Upper lobe of right lung (tissue), 1 donor: ENCODE measurements at regions not wholly inside any gene's neighbourhood (a gene's known extent, or its start where the extent isn't known, plus 50 kb on each side); places are given as distances from the start of the nearest gene placed in this dataset.
"Not testable (repeated sequence)": the region's sequence is repeated elsewhere in the genome, so short reads cannot be mapped to it uniquely, and the experiment has no call there.

ENCODE experiments used
- ATAC-seq: fragments of 200-7000 bp; cut with Tn5 transposase; one replicate; pipeline ENCODE4 v1.9.1; 2020; ENCODE audit warnings: mild to moderate bottlenecking, moderate library complexity
- DNase-seq: peaks from one replicate; pipeline ENCODE4 v3.0.0-alpha.2; 2020
- H3K27ac ChIP-seq: fragments of 200-600 bp; one replicate; pipeline ENCODE4 v1.8.0; 2022
- H3K27me3 ChIP-seq: fragments of 200-600 bp; one replicate; pipeline ENCODE4 v1.8.0; 2022; ENCODE audit warnings: mild to moderate bottlenecking
- H3K36me3 ChIP-seq: fragments of 200-600 bp; one replicate; pipeline ENCODE4 v1.8.0; 2022
- H3K4me1 ChIP-seq: fragments of 200-600 bp; one replicate; pipeline ENCODE4 v1.8.0; 2022
- H3K4me3 ChIP-seq: fragments of 200-600 bp; one replicate; pipeline ENCODE4 v1.8.0; 2022; ENCODE audit warnings: mild to moderate bottlenecking
- H3K9me3 ChIP-seq: fragments of 200-600 bp; one replicate; pipeline ENCODE4 v1.8.0; 2022
- intact Hi-C: fragments of 100-400 bp; cut with DNase I; formaldehyde crosslinking; loops from one replicate; pipeline ENCODE4 v1.11.0; 2022
- TF ChIP-seq, protein P1 (sequence below): fragments of 200-600 bp; IDR thresholded peaks from one replicate; pipeline ENCODE4 v1.8.0; 2022; ENCODE audit warnings: antibody characterized with exemption
- donor health status: DM: no; HTN: yes; CAD: no; lungs with severe emphysema.

GRCh38 chr6:21730533-21730932, 137.0 kb downstream of the SOX4 start:
- ATAC-seq: no peak
- Histone ChIP-seq H3K4me1 (peaks cover 3% of the 10 kb centered on the region), H3K27ac (no peak overlapping the region), H3K27me3 (no peaks in the 10 kb centered on the region), H3K36me3 (no peaks in the 10 kb centered on the region), H3K9me3 (no peaks in the 10 kb centered on the region), H3K4me3 (no peak overlapping the region)
- intact Hi-C loops: no loop called here
- TF ChIP-seq, protein P1, sequence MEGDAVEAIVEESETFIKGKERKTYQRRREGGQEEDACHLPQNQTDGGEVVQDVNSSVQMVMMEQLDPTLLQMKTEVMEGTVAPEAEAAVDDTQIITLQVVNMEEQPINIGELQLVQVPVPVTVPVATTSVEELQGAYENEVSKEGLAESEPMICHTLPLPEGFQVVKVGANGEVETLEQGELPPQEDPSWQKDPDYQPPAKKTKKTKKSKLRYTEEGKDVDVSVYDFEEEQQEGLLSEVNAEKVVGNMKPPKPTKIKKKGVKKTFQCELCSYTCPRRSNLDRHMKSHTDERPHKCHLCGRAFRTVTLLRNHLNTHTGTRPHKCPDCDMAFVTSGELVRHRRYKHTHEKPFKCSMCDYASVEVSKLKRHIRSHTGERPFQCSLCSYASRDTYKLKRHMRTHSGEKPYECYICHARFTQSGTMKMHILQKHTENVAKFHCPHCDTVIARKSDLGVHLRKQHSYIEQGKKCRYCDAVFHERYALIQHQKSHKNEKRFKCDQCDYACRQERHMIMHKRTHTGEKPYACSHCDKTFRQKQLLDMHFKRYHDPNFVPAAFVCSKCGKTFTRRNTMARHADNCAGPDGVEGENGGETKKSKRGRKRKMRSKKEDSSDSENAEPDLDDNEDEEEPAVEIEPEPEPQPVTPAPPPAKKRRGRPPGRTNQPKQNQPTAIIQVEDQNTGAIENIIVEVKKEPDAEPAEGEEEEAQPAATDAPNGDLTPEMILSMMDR: no peak
- DNase-seq: no peak

- Histone ChIP-seq H3K27me3 (no peaks in the 10 kb centered on the region), H3K4me1 (peaks cover 3% of the 10 kb centered on the region), H3K36me3 (no peaks in the 10 kb centered on the region), H3K9me3 (no peaks in the 10 kb centered on the region), H3K4me3 (no peak overlapping the region), H3K27ac (peak overlapping the region; percentile 58)
- intact Hi-C loops: no loop called here
- TF ChIP-seq, protein P1: no peak
- peak; percentile 88 for ATAC-seq
- no peak for DNase-seq
Measured at GRCh38 chr6:21731411-21732031, 138.0 kb downstream of the SOX4 start.

GRCh38 chr6:21732032-21732730, 138.6 kb downstream of the SOX4 start:
- intact Hi-C loops, H3K9me3 ChIP-seq, DNase-seq, H3K36me3 ChIP-seq, H3K4me1 ChIP-seq, H3K4me3 ChIP-seq, H3K27me3 ChIP-seq: not testable (repeated sequence)
- peak; percentile 40 for ATAC-seq
- peak overlapping the region; percentile 48 for H3K27ac ChIP-seq

DNA sequence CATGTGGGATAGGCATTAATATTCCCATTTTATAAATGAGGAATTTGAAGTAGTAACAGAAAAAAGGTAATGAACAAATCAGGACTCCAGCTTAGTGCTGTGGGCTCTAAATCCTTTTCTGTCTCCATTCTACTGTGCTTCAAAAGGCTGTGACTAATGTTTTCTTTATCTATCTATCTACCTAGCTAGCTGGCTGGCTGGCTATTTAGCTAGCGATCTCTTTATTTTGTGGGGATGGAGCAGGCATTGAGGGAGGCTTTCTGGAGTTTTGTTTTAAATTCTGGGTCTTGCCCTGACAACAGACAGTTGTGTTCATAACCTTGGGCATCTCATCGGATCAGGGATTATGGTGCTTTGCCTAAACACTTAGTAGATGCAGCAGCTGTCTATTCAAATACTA, 139.2 kb downstream of the SOX4 start:
- DNase-seq: no peak
- Histone ChIP-seq H3K36me3 (no peaks in the 10 kb centered on the region), H3K27ac (no peak overlapping the region), H3K4me1 (peaks cover 3% of the 10 kb centered on the region), H3K4me3 (no peak overlapping the region), H3K27me3 (no peaks in the 10 kb centered on the region), H3K9me3 (no peaks in the 10 kb centered on the region)
- no peak for ATAC-seq
- TF ChIP-seq, protein P1: no peak
- intact Hi-C loops: no loop called here

- DNase-seq: no peak
- no peaks in the 10 kb centered on the region for H3K36me3 ChIP-seq
- intact Hi-C loops: no loop called here
- H3K4me3 ChIP-seq: no peak overlapping the region
- ATAC-seq: no peak
- H3K4me1 ChIP-seq: peaks cover 3% of the 10 kb centered on the region
- H3K27me3 ChIP-seq: no peaks in the 10 kb centered on the region
- no peaks in the 10 kb centered on the region for H3K9me3 ChIP-seq
- no peak overlapping the region for H3K27ac ChIP-seq
- TF ChIP-seq, protein P1: no peak
Measured at GRCh38 chr6:21733311-21733710, 139.8 kb downstream of the SOX4 start.

DNA sequence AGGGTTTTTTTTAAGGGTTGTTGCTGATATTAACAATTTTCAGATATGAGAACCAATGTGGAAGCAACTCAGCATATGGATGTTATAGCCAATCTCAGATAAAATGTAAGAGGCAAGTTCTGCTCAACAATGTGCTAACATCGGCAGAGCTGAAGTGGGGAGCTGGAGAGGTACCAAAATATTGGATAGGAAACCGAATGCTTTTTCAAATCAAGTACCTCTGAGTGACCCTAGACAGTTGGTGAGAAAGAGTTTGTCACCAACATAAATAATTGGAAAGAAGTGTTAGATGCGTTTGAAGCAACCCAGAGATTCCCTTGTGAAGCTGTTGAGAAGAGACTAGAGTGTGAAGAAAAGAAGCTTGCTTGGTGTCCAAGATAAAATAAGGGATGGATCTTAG, 140.7 kb downstream of the SOX4 start:
- H3K4me3 ChIP-seq: no peak overlapping the region
- H3K4me1 ChIP-seq: peaks cover 3% of the 10 kb centered on the region
- TF ChIP-seq, protein P1: no peak
- H3K9me3 ChIP-seq: no peaks in the 10 kb centered on the region
- H3K36me3 ChIP-seq: no peaks in the 10 kb centered on the region
- intact Hi-C loops: no loop called here
- no peak for DNase-seq
- no peaks in the 10 kb centered on the region for H3K27me3 ChIP-seq
- no peak overlapping the region for H3K27ac ChIP-seq
- no peak for ATAC-seq
